ENCODE measurements at regions not wholly inside any gene's neighbourhood (a gene's known extent, or its start where the extent isn't known, plus 50 kb on each side); places are given as distances from the start of the nearest gene placed in this dataset.
"Not testable (repeated sequence)": the region's sequence is repeated elsewhere in the genome, so short reads cannot be mapped to it uniquely, and the experiment has no call there.

DNA sequence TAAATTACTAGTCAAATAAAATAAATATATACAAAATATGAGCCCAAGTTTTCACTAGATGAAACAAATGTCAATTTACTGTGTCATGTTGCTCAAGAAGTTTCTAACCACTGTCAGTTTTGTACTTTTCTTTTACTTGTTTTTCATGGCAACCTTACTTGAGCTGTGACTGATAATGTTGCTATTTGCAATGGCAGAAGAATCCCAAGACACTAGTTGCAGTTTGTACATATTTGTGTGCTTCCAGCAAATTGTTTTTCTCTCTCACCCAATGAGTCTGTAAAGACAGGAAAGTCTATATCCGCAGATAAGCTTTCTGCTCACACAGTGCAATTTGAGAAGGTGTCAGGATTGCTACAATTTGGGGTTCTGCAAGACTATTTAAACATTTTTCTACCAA is 338.6 kb upstream of the PCSK5 start:
- Histone ChIP-seq H3K4me1 (ENCODE audit: control insufficient read depth, low read depth, low read length) (no peaks in the 10 kb centered on the region), H3K27ac (ENCODE audit: low read length) (no peak overlapping the region), H3K4me3 (ENCODE audit: low read length) (no peak overlapping the region), H3K36me3 (ENCODE audit: control insufficient read depth, low read depth, low read length) (no peaks in the 10 kb centered on the region), H3K27me3 (ENCODE audit: control insufficient read depth, insufficient read depth, low read length) (no peaks in the 10 kb centered on the region), H3K9me3 (ENCODE audit: control insufficient read depth, low read depth, low read length) (no peaks in the 10 kb centered on the region), H3K9ac (ENCODE audit: low read length) (no peak overlapping the region)

- Histone ChIP-seq H3K9me3 (ENCODE audit: control insufficient read depth, low read depth, low read length) (no peaks in the 10 kb centered on the region), H3K27me3 (ENCODE audit: control insufficient read depth, insufficient read depth, low read length) (no peaks in the 10 kb centered on the region), H3K9ac (ENCODE audit: low read length) (no peak overlapping the region), H3K4me1 (ENCODE audit: control insufficient read depth, low read depth, low read length) (no peaks in the 10 kb centered on the region), H3K27ac (ENCODE audit: low read length) (no peak overlapping the region), H3K36me3 (ENCODE audit: control insufficient read depth, low read depth, low read length) (no peaks in the 10 kb centered on the region), H3K4me3 (ENCODE audit: low read length) (no peak overlapping the region)
Observed at GRCh38 chr9:75552941-75553340, 337.5 kb upstream of the PCSK5 start.

- not testable (repeated sequence) for H3K27ac ChIP-seq (ENCODE audit: low read length); H3K4me1 ChIP-seq (ENCODE audit: control insufficient read depth, low read depth, low read length); H3K27me3 ChIP-seq (ENCODE audit: control insufficient read depth, insufficient read depth, low read length); H3K4me3 ChIP-seq (ENCODE audit: low read length); H3K9ac ChIP-seq (ENCODE audit: low read length); H3K36me3 ChIP-seq (ENCODE audit: control insufficient read depth, low read depth, low read length); H3K9me3 ChIP-seq (ENCODE audit: control insufficient read depth, low read depth, low read length)
Observed at GRCh38 chr9:75566813-75567212, 323.7 kb upstream of the PCSK5 start.

- no peaks in the 10 kb centered on the region for H3K9me3 ChIP-seq (ENCODE audit: control insufficient read depth, low read depth, low read length)
- H3K36me3 ChIP-seq (ENCODE audit: control insufficient read depth, low read depth, low read length) = no peaks in the 10 kb centered on the region
- H3K4me1 ChIP-seq (ENCODE audit: control insufficient read depth, low read depth, low read length) = no peaks in the 10 kb centered on the region
- no peak overlapping the region for H3K4me3 ChIP-seq (ENCODE audit: low read length)
- no peaks in the 10 kb centered on the region for H3K27me3 ChIP-seq (ENCODE audit: control insufficient read depth, insufficient read depth, low read length)
- H3K27ac ChIP-seq (ENCODE audit: low read length) = no peak overlapping the region
- H3K9ac ChIP-seq (ENCODE audit: low read length) = no peak overlapping the region
Observed at GRCh38 chr9:75570538-75570937, 319.9 kb upstream of the PCSK5 start.

DNA sequence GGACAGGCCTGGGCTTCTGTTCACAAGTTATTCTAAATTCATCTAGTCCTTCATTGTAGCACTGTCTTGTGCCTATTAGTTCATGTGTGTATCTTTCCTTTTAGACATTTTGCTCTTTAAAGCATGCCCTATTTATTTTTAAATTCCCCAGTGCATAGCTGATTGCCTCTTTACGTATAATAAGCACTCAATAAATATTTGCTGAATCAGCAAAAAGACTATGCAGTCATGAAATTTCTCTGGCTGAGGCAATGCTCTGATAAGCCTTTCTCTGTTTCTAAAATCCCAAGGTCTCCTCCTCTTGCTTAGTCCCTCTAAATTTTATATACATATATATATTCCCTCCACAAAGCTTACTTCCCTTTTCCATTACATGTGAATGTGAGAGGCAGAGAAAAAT is 315.9 kb upstream of the PCSK5 start:
- Histone ChIP-seq H3K4me3 (ENCODE audit: low read length) (no peak overlapping the region), H3K27ac (ENCODE audit: low read length) (no peak overlapping the region), H3K9ac (ENCODE audit: low read length) (no peak overlapping the region), H3K27me3 (ENCODE audit: control insufficient read depth, insufficient read depth, low read length) (no peaks in the 10 kb centered on the region), H3K36me3 (ENCODE audit: control insufficient read depth, low read depth, low read length) (no peaks in the 10 kb centered on the region), H3K4me1 (ENCODE audit: control insufficient read depth, low read depth, low read length) (peaks cover 6% of the 10 kb centered on the region), H3K9me3 (ENCODE audit: control insufficient read depth, low read depth, low read length) (no peaks in the 10 kb centered on the region)

GRCh38 chr9:75582870-75583269 is 307.6 kb upstream of the PCSK5 start:
- H3K9me3 ChIP-seq (ENCODE audit: control insufficient read depth, low read depth, low read length) = no peaks in the 10 kb centered on the region
- H3K9ac ChIP-seq (ENCODE audit: low read length) = no peak overlapping the region
- no peak overlapping the region for H3K27ac ChIP-seq (ENCODE audit: low read length)
- H3K4me3 ChIP-seq (ENCODE audit: low read length) = no peak overlapping the region
- no peaks in the 10 kb centered on the region for H3K27me3 ChIP-seq (ENCODE audit: control insufficient read depth, insufficient read depth, low read length)
- H3K4me1 ChIP-seq (ENCODE audit: control insufficient read depth, low read depth, low read length) = peaks cover 2% of the 10 kb centered on the region
- no peaks in the 10 kb centered on the region for H3K36me3 ChIP-seq (ENCODE audit: control insufficient read depth, low read depth, low read length)

GRCh38 chr9:75588808-75589207 is 301.7 kb upstream of the PCSK5 start:
- Histone ChIP-seq H3K4me3 (ENCODE audit: low read length) (no peak overlapping the region), H3K27me3 (ENCODE audit: control insufficient read depth, insufficient read depth, low read length) (no peaks in the 10 kb centered on the region), H3K36me3 (ENCODE audit: control insufficient read depth, low read depth, low read length) (no peaks in the 10 kb centered on the region), H3K4me1 (ENCODE audit: control insufficient read depth, low read depth, low read length) (no peaks in the 10 kb centered on the region), H3K9ac (ENCODE audit: low read length) (no peak overlapping the region), H3K27ac (ENCODE audit: low read length) (no peak overlapping the region), H3K9me3 (ENCODE audit: control insufficient read depth, low read depth, low read length) (no peaks in the 10 kb centered on the region)

DNA sequence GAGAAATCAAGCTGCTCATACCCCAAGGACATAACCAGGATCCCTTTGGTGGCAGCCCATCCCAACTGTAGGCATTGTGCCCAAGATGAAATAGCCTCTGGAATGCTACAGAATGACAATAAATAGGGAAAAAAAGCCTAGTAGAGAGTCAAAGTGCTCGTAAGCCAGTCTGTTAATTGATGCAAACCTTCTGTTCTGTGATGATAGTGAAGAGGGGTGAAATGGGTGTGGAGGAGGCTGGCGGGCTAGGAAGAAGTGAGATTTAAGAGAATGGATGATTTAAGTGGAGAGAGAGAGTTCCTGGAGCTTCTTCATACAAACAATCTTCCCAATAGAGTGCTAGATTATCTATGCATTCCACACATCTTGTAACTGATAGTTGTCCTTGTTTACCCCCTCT is 301.0 kb upstream of the PCSK5 start:
- no peak overlapping the region for H3K4me3 ChIP-seq (ENCODE audit: low read length)
- no peak overlapping the region for H3K27ac ChIP-seq (ENCODE audit: low read length)
- no peaks in the 10 kb centered on the region for H3K36me3 ChIP-seq (ENCODE audit: control insufficient read depth, low read depth, low read length)
- no peaks in the 10 kb centered on the region for H3K4me1 ChIP-seq (ENCODE audit: control insufficient read depth, low read depth, low read length)
- H3K9me3 ChIP-seq (ENCODE audit: control insufficient read depth, low read depth, low read length) = no peaks in the 10 kb centered on the region
- H3K9ac ChIP-seq (ENCODE audit: low read length) = no peak overlapping the region
- no peaks in the 10 kb centered on the region for H3K27me3 ChIP-seq (ENCODE audit: control insufficient read depth, insufficient read depth, low read length)

GRCh38 chr9:75591972-75592371 is 298.5 kb upstream of the PCSK5 start:
- H3K9ac ChIP-seq (ENCODE audit: low read length) = no peak overlapping the region
- H3K36me3 ChIP-seq (ENCODE audit: control insufficient read depth, low read depth, low read length) = no peaks in the 10 kb centered on the region
- H3K4me3 ChIP-seq (ENCODE audit: low read length) = no peak overlapping the region
- H3K27me3 ChIP-seq (ENCODE audit: control insufficient read depth, insufficient read depth, low read length) = no peaks in the 10 kb centered on the region
- H3K27ac ChIP-seq (ENCODE audit: low read length) = no peak overlapping the region
- no peaks in the 10 kb centered on the region for H3K9me3 ChIP-seq (ENCODE audit: control insufficient read depth, low read depth, low read length)
- no peaks in the 10 kb centered on the region for H3K4me1 ChIP-seq (ENCODE audit: control insufficient read depth, low read depth, low read length)

DNA sequence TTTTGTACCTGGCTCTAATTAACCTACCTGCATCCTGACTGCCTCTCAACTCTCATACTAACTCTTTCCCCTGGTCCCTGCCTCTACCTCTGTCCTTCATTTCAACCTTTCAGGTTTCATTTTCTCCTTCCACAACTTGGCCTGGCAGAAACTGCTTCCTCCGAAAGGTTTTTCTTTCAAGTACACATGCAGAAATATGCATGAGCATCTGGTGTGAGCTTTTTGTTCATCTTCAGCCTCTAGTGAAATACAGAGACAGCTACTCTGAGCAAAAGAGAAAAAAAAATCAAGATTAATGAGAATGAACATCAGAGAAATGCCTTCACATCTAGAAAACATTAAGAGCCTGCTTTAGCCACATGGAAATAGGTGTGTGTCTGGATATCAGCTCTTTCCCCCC is 297.9 kb upstream of the PCSK5 start:
- no peak overlapping the region for H3K4me3 ChIP-seq (ENCODE audit: low read length)

GRCh38 chr9:75593920-75594319 is 296.6 kb upstream of the PCSK5 start:
- Histone ChIP-seq H3K27me3 (ENCODE audit: control insufficient read depth, insufficient read depth, low read length) (no peaks in the 10 kb centered on the region), H3K4me1 (ENCODE audit: control insufficient read depth, low read depth, low read length) (no peaks in the 10 kb centered on the region), H3K9ac (ENCODE audit: low read length) (no peak overlapping the region), H3K36me3 (ENCODE audit: control insufficient read depth, low read depth, low read length) (no peaks in the 10 kb centered on the region), H3K4me3 (ENCODE audit: low read length) (no peak overlapping the region), H3K9me3 (ENCODE audit: control insufficient read depth, low read depth, low read length) (no peaks in the 10 kb centered on the region), H3K27ac (ENCODE audit: low read length) (no peak overlapping the region)

More for the DNA sequence above, 297.9 kb upstream of the PCSK5 start:
- Histone ChIP-seq H3K9ac (ENCODE audit: low read length) (no peak overlapping the region), H3K36me3 (ENCODE audit: control insufficient read depth, low read depth, low read length) (no peaks in the 10 kb centered on the region), H3K27ac (ENCODE audit: low read length) (no peak overlapping the region), H3K4me1 (ENCODE audit: control insufficient read depth, low read depth, low read length) (no peaks in the 10 kb centered on the region), H3K9me3 (ENCODE audit: control insufficient read depth, low read depth, low read length) (no peaks in the 10 kb centered on the region), H3K27me3 (ENCODE audit: control insufficient read depth, insufficient read depth, low read length) (no peaks in the 10 kb centered on the region)

DNA sequence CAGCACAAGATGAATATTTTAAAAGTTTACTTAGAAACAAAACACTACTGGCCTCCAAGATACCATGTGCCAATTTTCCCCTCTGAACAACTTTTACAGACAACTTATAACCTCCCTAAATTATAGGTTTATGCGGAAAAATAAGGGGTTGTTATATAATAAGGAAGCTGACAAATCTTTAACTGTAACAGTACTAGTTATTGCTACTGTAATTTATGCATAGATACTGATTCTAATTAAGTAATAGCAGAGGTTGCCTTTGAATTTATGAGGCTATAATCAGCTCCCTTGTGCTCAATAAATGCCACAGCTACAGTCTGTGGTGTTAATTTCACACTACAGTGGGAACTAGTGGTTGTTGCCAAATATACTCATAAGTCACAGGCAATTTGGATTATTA is 291.3 kb upstream of the PCSK5 start:
- Histone ChIP-seq H3K4me1 (ENCODE audit: control insufficient read depth, low read depth, low read length) (no peaks in the 10 kb centered on the region), H3K9me3 (ENCODE audit: control insufficient read depth, low read depth, low read length) (no peaks in the 10 kb centered on the region), H3K27ac (ENCODE audit: low read length) (no peak overlapping the region), H3K27me3 (ENCODE audit: control insufficient read depth, insufficient read depth, low read length) (no peaks in the 10 kb centered on the region), H3K9ac (ENCODE audit: low read length) (no peak overlapping the region), H3K36me3 (ENCODE audit: control insufficient read depth, low read depth, low read length) (no peaks in the 10 kb centered on the region), H3K4me3 (ENCODE audit: low read length) (no peak overlapping the region)

All from iPS-18a (cell line).